Kidney tubule cell (primary cell): ENCODE measurements at regions not wholly inside any gene's neighbourhood (a gene's known extent, or its start where the extent isn't known, plus 50 kb on each side); places are given as distances from the start of the nearest gene placed in this dataset.
"Not testable (repeated sequence)": the region's sequence is repeated elsewhere in the genome, so short reads cannot be mapped to it uniquely, and the experiment has no call there.

Source experiments
- DNase-seq: peaks from one replicate; pipeline ENCODE4 v3.0.0-alpha.2; 2018; ENCODE audit warnings: low spot score

- DNase-seq: no peak
Measured at GRCh38 chr7:13581097-13581496, 408.4 kb downstream of the ETV1 start.

- no peak for DNase-seq
Measured at GRCh38 chr7:13593854-13594253, 395.6 kb downstream of the ETV1 start.

DNA sequence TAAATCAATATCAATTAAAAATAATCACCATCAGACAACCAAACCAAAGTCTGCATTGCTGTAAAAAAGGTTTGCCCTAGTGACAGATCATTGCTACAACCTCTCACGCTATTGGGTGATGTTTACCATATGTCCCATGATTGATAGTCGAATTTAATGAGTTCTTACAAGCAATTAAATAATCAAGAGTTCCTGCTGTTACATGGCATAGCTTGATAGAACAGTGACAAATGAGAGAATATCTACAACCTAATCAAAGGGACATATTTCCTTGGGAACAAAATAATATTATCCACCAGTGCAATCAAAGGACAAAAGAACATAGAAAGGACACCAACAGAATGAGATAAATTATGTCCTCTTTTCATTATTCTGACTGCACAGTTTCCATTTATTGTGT is 387.4 kb downstream of the ETV1 start:
- DNase-seq: no peak

GRCh38 chr7:13603016-13603415 is 386.4 kb downstream of the ETV1 start:
- no peak for DNase-seq

GRCh38 chr7:13603661-13604060 is 385.8 kb downstream of the ETV1 start:
- DNase-seq: peak; percentile 53

DNA sequence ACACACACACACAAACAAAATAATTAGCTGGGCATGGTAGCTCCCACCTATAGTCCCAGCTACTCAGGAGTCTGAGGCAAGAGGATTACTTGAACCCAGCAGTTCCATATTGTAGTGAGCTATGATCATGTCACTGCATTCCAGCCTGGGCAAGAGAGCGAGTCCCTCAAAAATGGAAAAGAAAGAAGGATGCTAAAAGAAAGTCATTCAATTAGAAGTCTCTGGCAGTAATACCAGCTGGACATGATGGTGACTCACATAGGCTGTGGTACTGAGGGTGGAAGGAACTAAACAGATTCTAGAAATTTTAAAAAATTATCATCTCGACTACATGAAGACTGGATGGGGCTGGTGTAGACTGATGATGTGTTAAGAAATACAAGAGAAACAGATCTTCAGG is 385.3 kb downstream of the ETV1 start:
- DNase-seq: no peak

DNA sequence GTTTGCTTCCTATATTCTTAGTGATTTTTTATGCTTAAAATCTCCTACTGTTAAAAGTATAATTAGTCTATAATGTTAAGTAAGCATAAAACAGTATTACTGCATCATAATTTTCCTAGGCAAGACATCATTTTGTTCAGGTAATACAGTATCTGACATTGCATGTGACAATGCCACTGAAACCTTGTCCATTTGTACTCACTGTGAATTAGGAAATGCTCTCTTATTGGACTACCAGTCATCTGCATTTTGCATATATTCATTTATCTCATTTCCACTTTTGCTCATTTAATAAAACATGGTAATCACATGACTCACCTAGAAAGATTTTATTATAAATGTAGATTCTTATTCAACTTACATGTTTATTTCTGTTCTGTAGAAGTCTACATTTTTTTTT is 379.1 kb downstream of the ETV1 start:
- no peak for DNase-seq

- DNase-seq: no peak
Measured at GRCh38 chr7:13615679-13616078, 373.8 kb downstream of the ETV1 start.

- DNase-seq: no peak
Measured at GRCh38 chr7:13627455-13627854, 362.0 kb downstream of the ETV1 start.

- DNase-seq: peak; percentile 27
Measured at GRCh38 chr7:13628239-13629001, 361.0 kb downstream of the ETV1 start.

DNA sequence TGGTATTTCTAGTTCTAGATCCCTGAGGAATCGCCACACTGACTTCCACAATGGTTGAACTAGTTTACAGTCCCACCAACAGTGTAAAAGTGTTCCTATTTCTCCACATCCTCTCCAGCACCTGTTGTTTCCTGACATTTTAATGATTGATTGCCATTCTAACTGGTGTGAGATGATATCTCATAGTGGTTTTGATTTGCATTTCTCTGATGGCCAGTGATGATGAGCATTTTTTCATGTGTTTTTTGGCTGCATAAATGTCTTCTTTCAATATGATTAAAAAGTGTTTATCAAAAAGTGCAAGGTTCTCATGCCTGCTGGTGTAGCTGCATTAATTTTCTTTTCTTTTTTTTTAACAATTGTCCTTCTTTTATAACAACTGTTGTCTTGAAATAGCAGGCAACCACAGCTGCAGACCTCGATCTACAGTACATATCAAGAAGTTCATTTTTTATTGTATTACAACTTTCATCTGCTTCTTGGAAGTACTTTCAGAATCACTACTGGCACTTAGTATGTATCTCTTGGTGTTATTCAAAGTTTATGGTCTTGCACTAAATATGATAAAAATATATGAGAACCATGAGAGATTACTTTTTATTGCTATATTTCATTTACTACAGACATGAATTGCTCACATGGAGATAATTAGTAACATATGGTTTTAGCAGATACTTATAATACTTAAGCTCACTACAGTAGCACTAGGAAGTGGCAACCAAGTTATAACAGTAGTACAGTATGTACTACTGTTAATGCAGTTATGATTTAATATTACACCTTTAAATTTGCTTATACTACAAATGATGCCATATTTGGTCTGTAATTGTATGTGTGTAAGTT is 358.0 kb downstream of the ETV1 start:
- not testable (repeated sequence) for DNase-seq

GRCh38 chr7:13633857-13634256 is 355.6 kb downstream of the ETV1 start:
- DNase-seq: no peak

DNA sequence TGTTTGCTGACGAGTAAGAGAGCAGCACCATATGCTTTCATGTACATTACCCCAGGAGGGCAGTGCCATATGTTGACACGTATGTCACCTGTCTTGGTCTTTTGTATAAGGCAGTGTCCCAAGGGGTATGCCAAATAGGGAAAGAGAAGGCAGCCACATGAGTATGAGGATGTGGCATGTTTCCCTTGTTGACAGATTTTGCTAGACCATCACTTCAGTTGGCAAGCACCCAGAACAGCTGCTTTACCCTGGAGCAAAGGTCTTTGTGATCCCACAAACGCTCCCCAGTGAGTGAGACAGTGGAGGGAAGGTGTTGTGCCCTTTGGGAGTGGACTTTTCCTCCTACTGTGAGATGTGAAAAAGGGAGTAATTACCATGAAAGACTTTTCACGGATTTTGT is 350.1 kb downstream of the ETV1 start:
- DNase-seq: no peak

- DNase-seq: no peak
Measured at GRCh38 chr7:13641714-13642113, 347.8 kb downstream of the ETV1 start.

DNA sequence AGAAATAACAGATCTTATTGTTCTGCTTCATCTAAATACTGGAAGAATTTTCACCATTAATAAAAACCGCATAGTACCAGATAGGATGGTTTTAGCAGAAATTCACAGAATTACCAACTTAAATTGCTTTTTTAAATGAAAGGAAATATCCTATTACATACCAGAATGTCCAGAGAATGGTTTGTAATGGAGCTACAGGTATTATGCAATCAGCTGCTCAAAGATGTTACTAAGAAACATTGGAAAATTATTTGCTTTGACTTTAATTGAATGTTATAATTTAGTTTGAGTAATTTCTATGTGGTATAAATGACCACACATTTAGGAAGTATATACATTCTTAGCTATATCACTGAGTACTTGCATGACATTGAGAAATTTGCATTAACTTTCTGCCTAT is 338.3 kb downstream of the ETV1 start:
- DNase-seq: no peak

DNA sequence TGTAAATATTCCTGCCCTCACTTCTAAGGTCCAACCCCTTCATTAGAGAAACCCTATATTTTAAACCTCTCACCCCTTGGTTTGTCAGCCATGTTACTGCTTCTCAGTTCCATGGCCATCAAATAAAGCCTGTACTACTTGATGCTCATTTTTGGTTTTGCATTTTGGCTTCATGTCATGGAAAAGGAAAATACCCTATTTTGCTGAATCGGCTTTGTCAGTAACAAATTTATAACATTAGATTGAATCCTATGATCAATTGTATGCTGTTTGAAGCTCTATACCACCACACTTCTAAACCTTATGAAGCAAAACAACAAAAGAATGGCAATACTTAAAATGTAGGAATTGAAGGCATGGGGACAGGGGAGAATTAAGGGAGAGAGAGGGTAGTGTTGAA is 333.1 kb downstream of the ETV1 start:
- no peak for DNase-seq

DNA sequence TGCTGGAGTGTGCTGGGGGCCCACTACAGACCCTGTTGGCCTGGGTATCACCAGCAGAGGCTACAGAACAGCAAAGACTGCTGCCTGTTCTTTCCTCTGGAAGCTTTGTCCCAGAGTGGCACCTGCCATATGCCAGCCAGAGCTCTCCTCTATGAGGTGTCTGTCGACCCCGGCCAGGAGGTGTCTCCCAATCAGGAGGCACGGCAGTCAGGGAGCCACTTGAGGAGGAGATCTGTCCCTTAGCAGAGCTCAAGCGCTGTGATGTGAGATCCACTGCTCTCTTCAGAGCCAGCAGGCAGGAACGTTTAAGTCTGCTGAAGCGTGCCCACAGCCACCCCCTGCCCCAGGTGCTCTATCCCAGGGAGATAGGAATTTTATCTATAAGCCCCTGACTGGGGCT is 316.2 kb downstream of the ETV1 start:
- no peak for DNase-seq

DNA sequence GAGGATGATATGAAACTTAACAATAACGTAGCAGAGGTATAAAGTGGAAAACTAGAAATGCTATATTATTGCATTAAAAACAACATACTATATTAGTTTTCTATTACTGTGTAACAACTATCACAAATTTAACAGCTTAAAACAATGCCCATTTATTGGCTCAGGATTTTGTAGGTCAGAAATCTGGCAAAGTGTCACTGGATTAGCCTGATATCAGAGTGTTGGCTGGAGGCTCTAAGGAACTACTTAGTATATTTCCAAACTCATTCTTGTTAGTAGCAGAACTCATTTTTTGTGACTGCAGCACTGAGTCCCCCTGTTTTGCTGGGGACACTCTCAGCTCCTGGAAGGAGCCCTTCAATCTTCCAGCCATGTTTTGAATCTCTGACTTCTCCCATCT is 306.8 kb downstream of the ETV1 start:
- DNase-seq: no peak

DNA sequence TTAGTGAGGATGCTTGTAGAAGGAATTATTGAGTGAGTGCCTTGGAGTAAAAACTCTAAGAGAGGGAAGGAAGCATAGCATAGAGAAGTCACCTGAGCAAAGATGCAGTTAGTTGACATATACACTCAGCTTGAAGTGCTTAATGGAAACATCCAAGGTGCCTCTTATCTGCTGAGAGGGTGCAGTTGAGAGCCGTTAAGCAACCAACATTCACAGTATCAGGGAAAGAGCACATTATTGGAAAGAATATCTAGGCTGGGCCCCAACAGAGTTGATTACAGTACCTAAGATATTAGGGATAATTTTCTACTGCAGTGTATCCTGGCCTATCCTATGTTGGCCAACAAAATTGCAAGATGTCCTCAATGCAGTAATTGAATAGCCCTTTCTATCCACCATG is 302.0 kb downstream of the ETV1 start:
- DNase-seq: no peak

GRCh38 chr7:13692548-13692947 is 296.9 kb downstream of the ETV1 start:
- DNase-seq: no peak

GRCh38 chr7:13702251-13702650 is 287.2 kb downstream of the ETV1 start:
- no peak for DNase-seq

DNA sequence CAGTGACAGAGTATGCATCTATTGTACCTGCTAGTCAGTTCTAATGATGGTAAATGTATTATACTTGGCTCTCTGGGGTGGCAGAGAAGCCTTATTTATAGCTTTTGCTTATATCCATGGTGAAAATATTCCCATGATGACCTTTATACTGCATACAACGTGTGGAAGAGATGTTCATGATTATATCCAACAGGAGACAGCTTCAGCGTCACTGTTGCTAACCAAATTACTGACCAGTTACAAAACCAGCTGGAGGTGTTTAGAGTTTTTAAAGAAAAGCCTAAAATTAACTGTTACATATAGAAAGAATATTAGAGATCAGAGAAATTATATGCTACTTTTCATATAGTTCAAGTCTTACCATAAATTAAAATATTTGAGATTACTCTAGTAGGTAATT is 280.8 kb downstream of the ETV1 start:
- no peak for DNase-seq

DNA sequence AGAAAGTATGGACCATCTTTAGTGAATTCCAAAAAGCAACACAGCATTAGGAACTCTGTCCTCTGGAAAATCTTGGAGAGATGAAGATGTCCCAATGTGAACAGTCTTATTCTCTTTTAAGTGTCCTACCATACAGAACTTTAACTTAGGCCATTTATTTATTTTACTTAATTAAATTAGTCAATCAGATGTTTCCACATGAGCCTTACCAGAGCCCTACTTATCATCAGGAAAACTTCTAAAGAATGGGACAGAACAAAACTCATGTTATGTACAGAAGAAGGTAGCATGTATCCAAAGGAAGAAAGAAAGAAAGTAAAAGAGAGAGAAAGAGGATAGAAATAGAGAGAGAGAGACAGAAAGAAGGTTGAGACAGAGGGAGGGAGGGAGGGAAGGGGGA is 276.4 kb downstream of the ETV1 start:
- no peak for DNase-seq

DNA sequence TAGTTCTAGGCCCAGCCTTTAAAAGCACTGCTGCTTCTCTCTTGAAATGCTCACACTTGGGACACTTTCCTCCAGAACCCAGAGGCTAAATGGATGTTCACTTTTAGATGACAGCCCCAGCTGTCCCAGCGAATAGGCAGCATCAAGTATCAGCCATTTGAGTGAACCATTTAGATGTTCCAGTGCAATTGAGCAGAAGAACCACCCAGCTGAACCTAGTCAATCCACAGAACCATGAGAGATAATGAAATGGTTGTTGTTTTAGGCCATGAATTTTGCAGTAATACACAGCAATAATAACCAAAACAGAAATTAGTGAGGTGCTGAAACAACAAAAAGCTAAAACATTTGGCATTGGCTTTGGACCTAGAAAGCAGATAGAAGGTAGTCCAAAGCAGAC is 273.9 kb downstream of the ETV1 start:
- DNase-seq: no peak
